ENCODE measurements at regions not wholly inside any gene's neighbourhood (a gene's known extent, or its start where the extent isn't known, plus 50 kb on each side); places are given as distances from the start of the nearest gene placed in this dataset.

- TF ChIP-seq CTCF (IDR thresholded peaks at IDR 0.05) (no peak), POLR2AphosphoS5 (IDR thresholded peaks at IDR 0.05) (no peak), POLR2A (IDR thresholded peaks at IDR 0.05) (no peak)
Measured at GRCh38 chr2:217309056-217309455, 449.2 kb upstream of the TNP1 start.

Measured in prostate gland (tissue), 2 donors.